ENCODE measurements at regions not wholly inside any gene's neighbourhood (a gene's known extent, or its start where the extent isn't known, plus 50 kb on each side); places are given as distances from the start of the nearest gene placed in this dataset.

DNA sequence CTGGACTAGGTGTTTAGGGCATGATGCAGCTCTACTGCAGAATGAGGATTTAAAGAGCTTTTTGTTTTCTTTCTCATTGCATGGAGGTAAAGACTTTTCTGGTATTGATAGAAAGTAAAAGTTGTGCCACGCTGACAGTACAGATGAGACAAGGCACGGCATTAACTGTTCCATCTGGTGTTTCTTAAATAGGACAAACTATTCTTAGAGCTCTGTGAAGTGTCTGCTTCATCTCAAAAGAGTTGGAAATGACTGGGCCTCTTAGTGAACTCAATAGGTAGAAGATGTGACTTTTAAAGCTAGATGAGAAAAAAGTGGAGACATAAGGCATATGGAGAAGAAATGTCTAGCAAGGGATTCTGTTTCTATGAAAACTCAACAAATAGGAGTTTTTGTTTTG, 321.8 kb downstream of the RPRM start:
- no peak overlapping the region for H2AFZ ChIP-seq (ENCODE audit: low read length)
- H3K4me3 ChIP-seq (replicated peaks in 1 of 3; ENCODE audit: insufficient read depth in 1 of 3, low read depth in 2 of 3, low read length in 3 of 3): no peak overlapping the region
- H3K4me2 ChIP-seq (ENCODE audit: low read depth, low read length): no peak overlapping the region
- H3K36me3 ChIP-seq (replicated peaks in 1 of 2; ENCODE audit: control insufficient read depth in 1 of 2, insufficient read depth in 2 of 2, low read length in 2 of 2): no peaks in the 10 kb centered on the region
- no peak overlapping the region for H3K9ac ChIP-seq (ENCODE audit: insufficient read depth, low read depth, low read length)
- H3K4me1 ChIP-seq (ENCODE audit: insufficient read depth, low read length): no peaks in the 10 kb centered on the region
- no peak overlapping the region for H3K27ac ChIP-seq (ENCODE audit: extremely low read length, insufficient read depth, low read length)
- ChIA-PET POLR2A (no interaction called here), CTCF (ENCODE audit: low intra/inter-chr PET ratio, low total read pairs) (no interaction called here)
- no peaks in the 10 kb centered on the region for H3K27me3 ChIP-seq (ENCODE audit: control insufficient read depth in 1 of 2, insufficient read depth in 2 of 2, low read length in 2 of 2)
- BruUV-seq (replicated peaks): no TSS peak
- H4K20me1 ChIP-seq (ENCODE audit: insufficient read depth, low read length): no peaks in the 10 kb centered on the region
- ATAC-seq (no peak), FAIRE-seq (no peak), DNase-seq (ENCODE audit: low spot score) (no peak)
- intact Hi-C loops (cut with micrococcal nuclease; ENCODE audit: unreplicated experiment): no loop called here
- H3K79me2 ChIP-seq (ENCODE audit: insufficient read depth, low read length): no peaks in the 10 kb centered on the region
- in situ Hi-C loops (cut with HindIII; ENCODE audit: extremely low pct_ligation_motif_present, low pct_unique_long_range_greater_than_20kb): loop anchor here (25.0 kb wide), 1 partner anchor 1231 kb away; no protein-coding TSS in a partner anchor
- 0 out of 2 replicates have a peak, but pooled peaks cover 5% of the 10 kb centered on the region for H3K9me3 ChIP-seq (ENCODE audit: low read length)
- 3% methylated on average over 2 of the region's 2 CpGs for WGBS (ENCODE audit: low lambda C conversion rate)
- TF ChIP-seq JUN (CRISPR knock-in tag; IDR thresholded peaks at IDR 0.05): no peak
- TF ChIP-seq, protein P1, sequence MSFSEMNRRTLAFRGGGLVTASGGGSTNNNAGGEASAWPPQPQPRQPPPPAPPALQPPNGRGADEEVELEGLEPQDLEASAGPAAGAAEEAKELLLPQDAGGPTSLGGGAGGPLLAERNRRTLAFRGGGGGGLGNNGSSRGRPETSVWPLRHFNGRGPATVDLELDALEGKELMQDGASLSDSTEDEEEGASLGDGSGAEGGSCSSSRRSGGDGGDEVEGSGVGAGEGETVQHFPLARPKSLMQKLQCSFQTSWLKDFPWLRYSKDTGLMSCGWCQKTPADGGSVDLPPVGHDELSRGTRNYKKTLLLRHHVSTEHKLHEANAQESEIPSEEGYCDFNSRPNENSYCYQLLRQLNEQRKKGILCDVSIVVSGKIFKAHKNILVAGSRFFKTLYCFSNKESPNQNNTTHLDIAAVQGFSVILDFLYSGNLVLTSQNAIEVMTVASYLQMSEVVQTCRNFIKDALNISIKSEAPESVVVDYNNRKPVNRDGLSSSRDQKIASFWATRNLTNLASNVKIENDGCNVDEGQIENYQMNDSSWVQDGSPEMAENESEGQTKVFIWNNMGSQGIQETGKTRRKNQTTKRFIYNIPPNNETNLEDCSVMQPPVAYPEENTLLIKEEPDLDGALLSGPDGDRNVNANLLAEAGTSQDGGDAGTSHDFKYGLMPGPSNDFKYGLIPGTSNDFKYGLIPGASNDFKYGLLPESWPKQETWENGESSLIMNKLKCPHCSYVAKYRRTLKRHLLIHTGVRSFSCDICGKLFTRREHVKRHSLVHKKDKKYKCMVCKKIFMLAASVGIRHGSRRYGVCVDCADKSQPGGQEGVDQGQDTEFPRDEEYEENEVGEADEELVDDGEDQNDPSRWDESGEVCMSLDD (CRISPR knock-in tag; IDR thresholded peaks at IDR 0.05; ENCODE audit: borderline replicate concordance): no peak
- no peak for TF ChIP-seq KAT2B (IDR thresholded peaks at IDR 0.05; ENCODE audit: borderline replicate concordance, low read depth, low read length)
- TF ChIP-seq ZNF337 (CRISPR knock-in tag; IDR thresholded peaks at IDR 0.05; ENCODE audit: borderline replicate concordance, low read depth): no peak
- TF ChIP-seq, protein P2, sequence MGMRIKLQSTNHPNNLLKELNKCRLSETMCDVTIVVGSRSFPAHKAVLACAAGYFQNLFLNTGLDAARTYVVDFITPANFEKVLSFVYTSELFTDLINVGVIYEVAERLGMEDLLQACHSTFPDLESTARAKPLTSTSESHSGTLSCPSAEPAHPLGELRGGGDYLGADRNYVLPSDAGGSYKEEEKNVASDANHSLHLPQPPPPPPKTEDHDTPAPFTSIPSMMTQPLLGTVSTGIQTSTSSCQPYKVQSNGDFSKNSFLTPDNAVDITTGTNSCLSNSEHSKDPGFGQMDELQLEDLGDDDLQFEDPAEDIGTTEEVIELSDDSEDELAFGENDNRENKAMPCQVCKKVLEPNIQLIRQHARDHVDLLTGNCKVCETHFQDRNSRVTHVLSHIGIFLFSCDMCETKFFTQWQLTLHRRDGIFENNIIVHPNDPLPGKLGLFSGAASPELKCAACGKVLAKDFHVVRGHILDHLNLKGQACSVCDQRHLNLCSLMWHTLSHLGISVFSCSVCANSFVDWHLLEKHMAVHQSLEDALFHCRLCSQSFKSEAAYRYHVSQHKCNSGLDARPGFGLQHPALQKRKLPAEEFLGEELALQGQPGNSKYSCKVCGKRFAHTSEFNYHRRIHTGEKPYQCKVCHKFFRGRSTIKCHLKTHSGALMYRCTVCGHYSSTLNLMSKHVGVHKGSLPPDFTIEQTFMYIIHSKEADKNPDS (CRISPR knock-in tag; IDR thresholded peaks at IDR 0.05): no peak
- TF ChIP-seq POLR2G (IDR thresholded peaks at IDR 0.05; ENCODE audit: low read depth, low read length): no peak
- TF ChIP-seq, protein P3, sequence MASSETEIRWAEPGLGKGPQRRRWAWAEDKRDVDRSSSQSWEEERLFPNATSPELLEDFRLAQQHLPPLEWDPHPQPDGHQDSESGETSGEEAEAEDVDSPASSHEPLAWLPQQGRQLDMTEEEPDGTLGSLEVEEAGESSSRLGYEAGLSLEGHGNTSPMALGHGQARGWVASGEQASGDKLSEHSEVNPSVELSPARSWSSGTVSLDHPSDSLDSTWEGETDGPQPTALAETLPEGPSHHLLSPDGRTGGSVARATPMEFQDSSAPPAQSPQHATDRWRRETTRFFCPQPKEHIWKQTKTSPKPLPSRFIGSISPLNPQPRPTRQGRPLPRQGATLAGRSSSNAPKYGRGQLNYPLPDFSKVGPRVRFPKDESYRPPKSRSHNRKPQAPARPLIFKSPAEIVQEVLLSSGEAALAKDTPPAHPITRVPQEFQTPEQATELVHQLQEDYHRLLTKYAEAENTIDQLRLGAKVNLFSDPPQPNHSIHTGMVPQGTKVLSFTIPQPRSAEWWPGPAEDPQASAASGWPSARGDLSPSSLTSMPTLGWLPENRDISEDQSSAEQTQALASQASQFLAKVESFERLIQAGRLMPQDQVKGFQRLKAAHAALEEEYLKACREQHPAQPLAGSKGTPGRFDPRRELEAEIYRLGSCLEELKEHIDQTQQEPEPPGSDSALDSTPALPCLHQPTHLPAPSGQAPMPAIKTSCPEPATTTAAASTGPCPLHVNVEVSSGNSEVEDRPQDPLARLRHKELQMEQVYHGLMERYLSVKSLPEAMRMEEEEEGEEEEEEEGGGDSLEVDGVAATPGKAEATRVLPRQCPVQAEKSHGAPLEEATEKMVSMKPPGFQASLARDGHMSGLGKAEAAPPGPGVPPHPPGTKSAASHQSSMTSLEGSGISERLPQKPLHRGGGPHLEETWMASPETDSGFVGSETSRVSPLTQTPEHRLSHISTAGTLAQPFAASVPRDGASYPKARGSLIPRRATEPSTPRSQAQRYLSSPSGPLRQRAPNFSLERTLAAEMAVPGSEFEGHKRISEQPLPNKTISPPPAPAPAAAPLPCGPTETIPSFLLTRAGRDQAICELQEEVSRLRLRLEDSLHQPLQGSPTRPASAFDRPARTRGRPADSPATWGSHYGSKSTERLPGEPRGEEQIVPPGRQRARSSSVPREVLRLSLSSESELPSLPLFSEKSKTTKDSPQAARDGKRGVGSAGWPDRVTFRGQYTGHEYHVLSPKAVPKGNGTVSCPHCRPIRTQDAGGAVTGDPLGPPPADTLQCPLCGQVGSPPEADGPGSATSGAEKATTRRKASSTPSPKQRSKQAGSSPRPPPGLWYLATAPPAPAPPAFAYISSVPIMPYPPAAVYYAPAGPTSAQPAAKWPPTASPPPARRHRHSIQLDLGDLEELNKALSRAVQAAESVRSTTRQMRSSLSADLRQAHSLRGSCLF (CRISPR knock-in tag; IDR thresholded peaks at IDR 0.05; ENCODE audit: borderline replicate concordance): no peak
- TF ChIP-seq HNF4G (IDR thresholded peaks at IDR 0.05; ENCODE audit: borderline replicate concordance, low read depth, low read length): no peak
- TF ChIP-seq HNF4G (CRISPR knock-in tag; IDR thresholded peaks at IDR 0.05; ENCODE audit: borderline replicate concordance, low read depth): no peak
- no peak for TF ChIP-seq ELF3 (CRISPR knock-in tag; IDR thresholded peaks at IDR 0.05)
- TF ChIP-seq, protein P4, sequence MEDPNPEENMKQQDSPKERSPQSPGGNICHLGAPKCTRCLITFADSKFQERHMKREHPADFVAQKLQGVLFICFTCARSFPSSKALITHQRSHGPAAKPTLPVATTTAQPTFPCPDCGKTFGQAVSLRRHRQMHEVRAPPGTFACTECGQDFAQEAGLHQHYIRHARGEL (CRISPR knock-in tag; IDR thresholded peaks at IDR 0.05): no peak
- TF ChIP-seq, protein P5, sequence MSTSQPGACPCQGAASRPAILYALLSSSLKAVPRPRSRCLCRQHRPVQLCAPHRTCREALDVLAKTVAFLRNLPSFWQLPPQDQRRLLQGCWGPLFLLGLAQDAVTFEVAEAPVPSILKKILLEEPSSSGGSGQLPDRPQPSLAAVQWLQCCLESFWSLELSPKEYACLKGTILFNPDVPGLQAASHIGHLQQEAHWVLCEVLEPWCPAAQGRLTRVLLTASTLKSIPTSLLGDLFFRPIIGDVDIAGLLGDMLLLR (CRISPR knock-in tag; IDR thresholded peaks at IDR 0.05): no peak

Measured in HepG2 (cell line).